K562 (cell line): ENCODE measurements at regions not wholly inside any gene's neighbourhood (a gene's known extent, or its start where the extent isn't known, plus 50 kb on each side); places are given as distances from the start of the nearest gene placed in this dataset.

Experiments
- ATAC-seq: fragments of 200-7000 bp; cut with Tn5 transposase; 3 replicates; pipeline ENCODE4 v1.9.1; 2020; ENCODE audit warnings: moderate library complexity
- BruUV-seq: library from RNA; stranded (reverse); fragments of 400-500 nt; replicated peaks from 2 replicates; lab custom pipeline; 2021; lab: Mats Ljungman, UMichigan
- CTCF ChIA-PET: fragments of 300-600 bp; formaldehyde crosslinking; extraction: SDS; loops from one replicate; lab custom pipeline; 2021; ENCODE audit warnings: low intra/inter-chr PET ratio; lab: Yijun Ruan, JAX
- POLR2A ChIA-PET: fragments of 300-600, 350-650 bp; sonication (Branson Sonifier 250); formaldehyde crosslinking; extraction: SDS; loops from one replicate; lab custom pipeline; 2021; ENCODE audit warnings: antibody characterized with exemption, inconsistent platforms; lab: Yijun Ruan, JAX
- DNase-seq, 4 experiments: peaks; one replicate each; pipeline versions ENCODE4 v3.0.0 to v3.0.0-alpha.2; 2011 to 2018; ENCODE audit warnings: low spot score in 3 of 4, mixed read lengths in 3 of 4; ENCODE audit errors: extremely low read depth in 1 of 4
- FAIRE-seq: peaks from 2 replicates; lab custom pipeline; 2011; peaks lifted over from hg19 to GRCh38; lab: Jason Lieb, UNC
- H2AFZ ChIP-seq: 2 replicates; pipeline ENCODE4 v1.6.0; 2011; ENCODE audit warnings: low read depth, low read length, control low read depth, inconsistent platforms
- H3K27ac ChIP-seq: fragments of 200-600 bp; 3 replicates; pipeline ENCODE4 v1.8.0; 2011; ENCODE audit warnings: low read depth, mild to moderate bottlenecking, control low read depth, inconsistent platforms, low read length, moderate library complexity, mixed read lengths; ENCODE audit errors: extremely low read depth
- H3K27me3 ChIP-seq, 2 experiments: fragments of 300-600 bp in 1 of 2; 2 replicates in 1 of 2; 3 replicates in 1 of 2; pipeline versions ENCODE4 v1.6.0 to v1.8.0; 2011; ENCODE audit warnings: inconsistent platforms in 2 of 2, low read length in 2 of 2, mild to moderate bottlenecking in 1 of 2, mixed read lengths in 1 of 2, moderate library complexity in 1 of 2; ENCODE audit not compliant: control insufficient read depth in 2 of 2, insufficient read depth in 2 of 2
- H3K36me3 ChIP-seq: fragments of 300-600 bp; 3 replicates; pipeline ENCODE4 v1.8.0; 2011; ENCODE audit warnings: mild to moderate bottlenecking, low read length, inconsistent platforms; ENCODE audit not compliant: control insufficient read depth, insufficient read depth
- H3K4me1 ChIP-seq, 2 experiments: fragments of 200-600 bp in 1 of 2; replicated peaks in 1 of 2; 2 replicates in 1 of 2; 3 replicates in 1 of 2; pipeline versions ENCODE4 v1.5.1 to v1.8.0; 2011; ENCODE audit warnings: inconsistent platforms in 2 of 2, low read length in 2 of 2, mild to moderate bottlenecking in 1 of 2, mixed read lengths in 1 of 2, moderate library complexity in 1 of 2; ENCODE audit not compliant: control insufficient read depth in 2 of 2, insufficient read depth in 2 of 2
- H3K4me2 ChIP-seq: 2 replicates; pipeline ENCODE4 v1.6.1; 2011; ENCODE audit warnings: low read length, control low read depth, inconsistent platforms, mixed read lengths; ENCODE audit not compliant: insufficient read depth
- H3K4me3 ChIP-seq: fragments of 200-600 bp; sonication (generic), shearing (Covaris generic); 2 replicates; pipeline ENCODE4 v1.5.1; 2016; ENCODE audit warnings: control low read depth, inconsistent platforms
- H3K79me2 ChIP-seq: fragments of 200-600 bp; 3 replicates; pipeline ENCODE4 v1.8.0; 2011; ENCODE audit warnings: low read length, inconsistent platforms; ENCODE audit not compliant: control insufficient read depth, insufficient read depth
- H3K9ac ChIP-seq, 2 experiments: 2 replicates each; pipeline versions ENCODE4 v1.6.0 to v1.6.1; 2011; ENCODE audit warnings: low read depth in 2 of 2, low read length in 2 of 2, control low read depth in 1 of 2, inconsistent platforms in 1 of 2, mild to moderate bottlenecking in 1 of 2, mixed read lengths in 1 of 2; ENCODE audit not compliant: insufficient read depth in 1 of 2
- H3K9me1 ChIP-seq: one replicate; pipeline ENCODE4 v1.6.0; 2011; ENCODE audit warnings: inconsistent platforms, mild to moderate bottlenecking, low read length, moderate library complexity; ENCODE audit not compliant: control insufficient read depth, insufficient read depth
- H3K9me3 ChIP-seq: replicated peaks from 2 replicates; pipeline ENCODE4 v1.5.1; 2011; ENCODE audit warnings: low read depth, low read length, inconsistent platforms; ENCODE audit not compliant: control insufficient read depth, insufficient read depth
- H4K20me1 ChIP-seq: replicated peaks from 2 replicates; pipeline ENCODE4 v1.6.1; 2011; ENCODE audit warnings: low read length, inconsistent platforms, mixed read lengths; ENCODE audit not compliant: control insufficient read depth, insufficient read depth
- BRD4 ChIP-seq: fragments of 200-600 bp; sonication (generic); IDR thresholded peaks from 2 replicates; pipeline ENCODE4 v1.6.1; 2017; ENCODE audit warnings: inconsistent platforms
- E2F3 ChIP-seq: fragments of 250-450 bp; sonication (Bioruptor Pico); IDR thresholded peaks from 2 replicates; pipeline ENCODE4 v1.4.0; 2020; ENCODE audit warnings: mild to moderate bottlenecking
- ETV5 ChIP-seq: sonication (generic); formaldehyde crosslinking; IDR thresholded peaks from 2 replicates; pipeline ENCODE4 v1.4.0; 2020; ENCODE audit warnings: low read depth, mild to moderate bottlenecking, missing genetic modification reagents
- ETV6 ChIP-seq, 3 experiments: fragments of 150-350 bp in 1 of 3; sonication (generic) in 1 of 3; formaldehyde crosslinking in 1 of 3; IDR thresholded peaks; 2 replicates each; pipeline versions ENCODE4 v1.6.1 to v1.8.0; 2014 to 2022; ENCODE audit warnings: borderline replicate concordance in 2 of 3, low read depth in 2 of 3, antibody characterized with exemption in 1 of 3, low read length in 1 of 3, mild to moderate bottlenecking in 1 of 3, missing genetic modification reagents in 1 of 3
- GABPB2 ChIP-seq: fragments of 250-450 bp; sonication (Bioruptor Pico); conservative IDR thresholded peaks from 2 replicates; pipeline ENCODE4 v1.5.1; 2021; ENCODE audit warnings: mild to moderate bottlenecking
- GATAD2B ChIP-seq: fragments of 450-650 bp; IDR thresholded peaks from 2 replicates; pipeline ENCODE4 v1.6.1; 2017; ENCODE audit warnings: mild to moderate bottlenecking, borderline replicate concordance
- HBP1 ChIP-seq: fragments of 450-650 bp; formaldehyde crosslinking; IDR thresholded peaks from 2 replicates; pipeline ENCODE4 v1.4.0; 2022; ENCODE audit warnings: missing genetic modification characterization
- MCM2 ChIP-seq: fragments of 450-650 bp; IDR thresholded peaks from 2 replicates; pipeline ENCODE4 v1.6.1; 2017; ENCODE audit warnings: low read depth, mild to moderate bottlenecking
- NUFIP1 ChIP-seq: fragments of 450-650 bp; IDR thresholded peaks from 2 replicates; pipeline ENCODE4 v1.6.1; 2018; ENCODE audit not compliant: partially characterized antibody
- RBM34 ChIP-seq: fragments of 200-400 bp; formaldehyde crosslinking; IDR thresholded peaks from 2 replicates; pipeline ENCODE4 v1.6.1; 2018; ENCODE audit warnings: low read length, borderline replicate concordance; ENCODE audit not compliant: insufficient read depth
- SMAD3 ChIP-seq: fragments of 450-650 bp; formaldehyde crosslinking; conservative IDR thresholded peaks from 2 replicates; pipeline ENCODE4 v1.4.0; 2020; ENCODE audit warnings: mild to moderate bottlenecking
- TCF7 ChIP-seq: sonication (generic); IDR thresholded peaks from 2 replicates; pipeline ENCODE4 v1.6.1; 2016; ENCODE audit warnings: antibody characterized with exemption, borderline replicate concordance
- ZFP30 ChIP-seq: fragments of 250-450 bp; sonication (Bioruptor Pico); IDR thresholded peaks from 2 replicates; pipeline ENCODE4 v1.8.0; 2022; ENCODE audit warnings: moderate library complexity, mild to moderate bottlenecking, inconsistent platforms, borderline replicate concordance
- ZFP36 ChIP-seq: fragments of 150-350 bp; IDR thresholded peaks from 2 replicates; pipeline ENCODE4 v1.6.1; 2018; ENCODE audit warnings: low read length, low read depth; ENCODE audit not compliant: partially characterized antibody
- ZNF134 ChIP-seq: fragments of 250-450 bp; sonication (Bioruptor Pico); conservative IDR thresholded peaks from 2 replicates; pipeline ENCODE4 v1.4.0; 2020
- ZNF561 ChIP-seq: fragments of 450-650 bp; formaldehyde crosslinking; conservative IDR thresholded peaks from 2 replicates; pipeline ENCODE4 v1.4.0; 2020; ENCODE audit warnings: mild to moderate bottlenecking, moderate library complexity
- ZNF639 ChIP-seq, 2 experiments: fragments of 200-800 bp in 1 of 2; sonication (Bioruptor generic) in 1 of 2; sonication (generic) in 1 of 2; formaldehyde crosslinking in 1 of 2; IDR thresholded peaks in 1 of 2; conservative IDR thresholded peaks in 1 of 2; 2 replicates each; pipeline versions ENCODE4 v1.5.0 to v1.6.1; 2016 to 2020; ENCODE audit warnings: missing compliant biosample characterization in 1 of 2, missing genetic modification characterization in 1 of 2, missing genetic modification reagents in 1 of 2
- ZNF668 ChIP-seq: fragments of 250-450 bp; sonication (Bioruptor Pico); IDR thresholded peaks from 2 replicates; pipeline ENCODE4 v1.8.0; 2022; ENCODE audit warnings: mild to moderate bottlenecking, inconsistent platforms
- whole genome bisulfite sequencing: fragments of 100-300 bp; shearing (Covaris generic); methylation state at CpG from one replicate; pipeline ENCODE4 v1.1.6; 2016; ENCODE audit warnings: low coverage, mixed read lengths; ENCODE audit not compliant: insufficient coverage; ENCODE audit errors: missing lambda C conversion rate; 5-methylcytosine and 5-hydroxymethylcytosine counted together
- in situ Hi-C: fragments of 300-500 bp; cut with MboI; formaldehyde crosslinking; loops from 4 replicates; pipeline ENCODE4 v1.15.0; 2018; ENCODE audit warnings: inconsistent platforms, mixed read lengths
- intact Hi-C: fragments of 100-400 bp; cut with micrococcal nuclease; formaldehyde crosslinking; loops from 2 replicates; pipeline ENCODE4 v1.14.2; 2022

GRCh38 chr11:90606721-90607120, 383.9 kb upstream of the CHORDC1 start:
- no TSS peak for BruUV-seq
- H3K4me2 ChIP-seq: no peak overlapping the region
- intact Hi-C loops (no loop called here), in situ Hi-C loops (no loop called here)
- POLR2A ChIA-PET: no interaction called here
- WGBS: 0% methylated on average over 1 of the region's 1 CpG
- no peak overlapping the region for H3K27ac ChIP-seq
- no peak overlapping the region for H3K9ac ChIP-seq
- FAIRE-seq (no peak), ATAC-seq (no peak), DNase-seq (no peak)
- no peak overlapping the region for H3K4me3 ChIP-seq
- TF ChIP-seq E2F3 (CRISPR knock-in tag) (no peak), ZNF561 (CRISPR knock-in tag) (no peak), ZNF639 (CRISPR knock-in tag; conservative IDR thresholded peaks at IDR 0.05 in 1 of 2, IDR thresholded peaks at IDR 0.05 in 1 of 2) (no peak), ETV5 (no peak), GABPB2 (no peak), MCM2 (no peak), ZNF134 (CRISPR knock-in tag) (no peak), HBP1 (CRISPR knock-in tag) (no peak), ZNF668 (no peak), ETV6 (IDR thresholded peaks at IDR 0.05; ENCODE audit: borderline replicate concordance in 1 of 2, low read depth in 2 of 2, low read length in 1 of 2) (no peak), ETV6 (CRISPR knock-in tag; IDR thresholded peaks at IDR 0.05; ENCODE audit: borderline replicate concordance) (no peak), ZFP30 (CRISPR knock-in tag) (no peak), ZFP36 (no peak), GATAD2B (no peak), RBM34 (no peak), TCF7 (no peak), SMAD3 (CRISPR knock-in tag) (no peak), BRD4 (no peak), NUFIP1 (no peak)
- H3K9me1 ChIP-seq: no peaks in the 10 kb centered on the region
- no peaks in the 10 kb centered on the region for H4K20me1 ChIP-seq
- no peak overlapping the region for H2AFZ ChIP-seq
- H3K36me3 ChIP-seq: no peaks in the 10 kb centered on the region
- H3K79me2 ChIP-seq: no peaks in the 10 kb centered on the region
- no peaks in the 10 kb centered on the region for H3K27me3 ChIP-seq
- H3K4me1 ChIP-seq: no peaks in the 10 kb centered on the region
- 0 out of 2 replicates have a peak, but pooled peaks cover 2% of the 10 kb centered on the region for H3K9me3 ChIP-seq
- CTCF ChIA-PET: no interaction called here
